IMR-90 (cell line): ENCODE measurements at regions not wholly inside any gene's neighbourhood (a gene's known extent, or its start where the extent isn't known, plus 50 kb on each side); places are given as distances from the start of the nearest gene placed in this dataset.

Source experiments
- ATAC-seq: fragments of 200-7000 bp; cut with Tn5 transposase; 2 replicates; pipeline ENCODE4 v1.9.1; 2020; ENCODE audit warnings: low read depth, mild to moderate bottlenecking, moderate library complexity
- BruUV-seq: library from RNA; stranded (reverse); fragments of 400-500 nt; replicated peaks from 2 replicates; lab custom pipeline; 2021; lab: Mats Ljungman, UMichigan
- CTCF ChIA-PET: fragments of 300-600 bp; formaldehyde crosslinking; extraction: SDS; loops from one replicate; lab custom pipeline; 2021; ENCODE audit warnings: antibody characterized with exemption; lab: Yijun Ruan, JAX
- POLR2A ChIA-PET: fragments of 300-600 bp; sonication (Branson Sonifier 250); formaldehyde crosslinking; loops from one replicate; lab custom pipeline; 2022; ENCODE audit warnings: antibody characterized with exemption; ENCODE audit not compliant: unreplicated experiment; lab: Charles Lee
- DNase-seq: peaks from one replicate; pipeline ENCODE4 v3.0.0; 2013
- H2AFZ ChIP-seq: replicated peaks from 2 replicates; pipeline ENCODE3; 2013; ENCODE audit warnings: low read length, mild to moderate bottlenecking; ENCODE audit not compliant: poor library complexity
- H2AK5ac ChIP-seq: 2 replicates; pipeline ENCODE4 v1.6.1; 2013; ENCODE audit warnings: low read depth, low read length, inconsistent platforms
- H2AK9ac ChIP-seq: replicated peaks from 2 replicates; pipeline ENCODE3; 2013; ENCODE audit warnings: mild to moderate bottlenecking, low read depth, low read length, moderate library complexity; ENCODE audit not compliant: poor library complexity
- H2BK120ac ChIP-seq: 2 replicates; pipeline ENCODE4 v1.6.1; 2013; ENCODE audit warnings: low read depth, low read length, inconsistent platforms
- H2BK15ac ChIP-seq: 3 replicates; pipeline ENCODE4 v1.6.1; 2013; ENCODE audit warnings: low read depth, low read length, inconsistent platforms
- H2BK20ac ChIP-seq: 2 replicates; pipeline ENCODE4 v1.6.1; 2013; ENCODE audit warnings: low read depth, mild to moderate bottlenecking, inconsistent platforms, low read length, moderate library complexity
- H2BK5ac ChIP-seq: 2 replicates; pipeline ENCODE4 v1.6.1; 2013; ENCODE audit warnings: mild to moderate bottlenecking, low read depth, low read length, inconsistent platforms; ENCODE audit not compliant: poor library complexity, severe bottlenecking
- H3K14ac ChIP-seq: replicated peaks from 2 replicates; pipeline ENCODE4 v1.6.1; 2013; ENCODE audit warnings: low read depth, low read length, inconsistent platforms
- H3K18ac ChIP-seq: 2 replicates; pipeline ENCODE4 v1.6.1; 2013; ENCODE audit warnings: low read depth, low read length, control low read depth
- H3K23ac ChIP-seq: 2 replicates; pipeline ENCODE4 v1.6.1; 2013; ENCODE audit warnings: low read depth, low read length, inconsistent platforms
- H3K27ac ChIP-seq: 2 replicates; pipeline ENCODE4 v1.5.1; 2013; ENCODE audit warnings: mild to moderate bottlenecking, control low read depth, low read length; ENCODE audit not compliant: insufficient read depth
- H3K27me3 ChIP-seq: 2 replicates; pipeline ENCODE4 v1.6.1; 2013; ENCODE audit warnings: low read length; ENCODE audit not compliant: control insufficient read depth, insufficient read depth
- H3K36me3 ChIP-seq: 2 replicates; pipeline ENCODE4 v1.6.1; 2013; ENCODE audit warnings: low read length, mixed read lengths; ENCODE audit not compliant: control insufficient read depth, insufficient read depth
- H3K4ac ChIP-seq: 2 replicates; pipeline ENCODE4 v1.6.1; 2013; ENCODE audit warnings: low read depth, low read length, inconsistent platforms
- H3K4me1 ChIP-seq: 2 replicates; pipeline ENCODE4 v1.6.1; 2013; ENCODE audit warnings: low read length, mixed read lengths; ENCODE audit not compliant: control insufficient read depth, insufficient read depth
- H3K4me2 ChIP-seq: 2 replicates; pipeline ENCODE4 v1.6.1; 2013; ENCODE audit warnings: low read depth, mild to moderate bottlenecking, control low read depth, low read length, moderate library complexity
- H3K4me3 ChIP-seq: 2 replicates; pipeline ENCODE4 v1.5.1; 2013; ENCODE audit warnings: low read depth, mild to moderate bottlenecking, control low read depth, low read length, moderate library complexity; ENCODE audit not compliant: insufficient read depth
- H3K56ac ChIP-seq: 2 replicates; pipeline ENCODE4 v1.6.1; 2013; ENCODE audit warnings: low read length, inconsistent platforms; ENCODE audit not compliant: insufficient read depth; ENCODE audit errors: extremely low read depth
- H3K79me1 ChIP-seq, 2 experiments: 2 replicates each; pipeline ENCODE4 v1.6.1; 2013; ENCODE audit warnings: low read length in 2 of 2, inconsistent platforms in 1 of 2, low read depth in 1 of 2
- H3K9ac ChIP-seq: 2 replicates; pipeline ENCODE4 v1.6.1; 2013; ENCODE audit warnings: low read depth, low read length, control low read depth
- H3K9me1 ChIP-seq: 2 replicates; pipeline ENCODE4 v1.6.1; 2013; ENCODE audit warnings: low read length, inconsistent platforms; ENCODE audit not compliant: insufficient read depth
- H3K9me3 ChIP-seq: 2 replicates; pipeline ENCODE4 v1.6.1; 2013; ENCODE audit warnings: low read length; ENCODE audit not compliant: control insufficient read depth, insufficient read depth
- H4K20me1 ChIP-seq: 2 replicates; pipeline ENCODE4 v1.6.1; 2013; ENCODE audit warnings: low read length, inconsistent platforms; ENCODE audit not compliant: insufficient read depth
- H4K5ac ChIP-seq: 2 replicates; pipeline ENCODE4 v1.6.1; 2013; ENCODE audit warnings: mild to moderate bottlenecking, low read depth, low read length, control low read depth
- H4K8ac ChIP-seq, 2 experiments: 2 replicates each; pipeline ENCODE4 v1.6.1; 2013; ENCODE audit warnings: low read depth in 2 of 2, low read length in 2 of 2, control low read depth in 1 of 2, inconsistent platforms in 1 of 2
- H4K91ac ChIP-seq: 2 replicates; pipeline ENCODE4 v1.6.1; 2013; ENCODE audit warnings: low read depth, low read length, inconsistent platforms; ENCODE audit not compliant: insufficient read depth
- BHLHE40 ChIP-seq: fragments of 150-350 bp; IDR thresholded peaks from 2 replicates; pipeline ENCODE4 v1.6.1; 2016; ENCODE audit warnings: mild to moderate bottlenecking, low read depth, low read length
- CEBPB ChIP-seq: IDR thresholded peaks from 2 replicates; pipeline ENCODE4 v1.6.1; 2012; ENCODE audit warnings: low read depth, low read length, improper control_type of control experiment
- CHD1 ChIP-seq: IDR thresholded peaks from 2 replicates; pipeline ENCODE4 v1.6.1; 2012; ENCODE audit warnings: low read depth, low read length, improper control_type of control experiment
- FOS ChIP-seq: fragments of 150-350 bp; IDR thresholded peaks from 2 replicates; pipeline ENCODE4 v1.6.1; 2016; ENCODE audit warnings: low read depth, low read length
- MAFK ChIP-seq: IDR thresholded peaks from 2 replicates; pipeline ENCODE4 v1.6.1; 2012; ENCODE audit warnings: low read depth, low read length, improper control_type of control experiment
- MXI1 ChIP-seq: IDR thresholded peaks from 2 replicates; pipeline ENCODE4 v1.6.1; 2012; ENCODE audit warnings: low read depth, mild to moderate bottlenecking, low read length, moderate library complexity, borderline replicate concordance
- NFE2L2 ChIP-seq: fragments of 150-350 bp; IDR thresholded peaks from 2 replicates; pipeline ENCODE4 v1.6.1; 2016; ENCODE audit warnings: low read depth, mild to moderate bottlenecking, low read length
- POLR2A ChIP-seq: IDR thresholded peaks from 2 replicates; pipeline ENCODE4 v1.6.1; 2012; ENCODE audit warnings: mild to moderate bottlenecking, low read depth, low read length
- RCOR1 ChIP-seq: IDR thresholded peaks from 2 replicates; pipeline ENCODE4 v1.6.1; 2012; ENCODE audit warnings: mild to moderate bottlenecking, low read length, improper control_type of control experiment; ENCODE audit not compliant: insufficient replicate concordance
- RFX5 ChIP-seq: IDR thresholded peaks from 2 replicates; pipeline ENCODE4 v1.8.0; 2012; ENCODE audit warnings: low read depth, mild to moderate bottlenecking, low read length, moderate library complexity
- SMC3 ChIP-seq: fragments of 150-350 bp; IDR thresholded peaks from 2 replicates; pipeline ENCODE4 v1.6.1; 2016; ENCODE audit warnings: low read depth, mild to moderate bottlenecking, antibody characterized with exemption, low read length, moderate library complexity
- WGBS, 2 experiments: methylation state at CpG; one replicate each; pipeline versions ENCODE4 v1.1.5 to v1.1.7; 2013; ENCODE audit warnings: missing lambda C conversion rate in 2 of 2; ENCODE audit not compliant: insufficient read length in 1 of 2; ENCODE audit errors: extremely low coverage in 2 of 2; 5-methylcytosine and 5-hydroxymethylcytosine counted together
- dilution Hi-C: fragments of 300-500 bp; cut with HindIII; formaldehyde crosslinking; loops from one replicate; pipeline ENCODE4 v1.14.3; 2018; ENCODE audit warnings: low sequenced_read_pairs; ENCODE audit not compliant: unreplicated experiment
- in situ Hi-C: fragments of 300-500 bp; cut with MboI; formaldehyde crosslinking; loops from 3 replicates; pipeline ENCODE4 v1.14.3; 2019; ENCODE audit warnings: low sequenced_read_pairs, inconsistent platforms, mixed read lengths
- intact Hi-C: fragments of 100-400 bp; cut with micrococcal nuclease; formaldehyde crosslinking; loops from 2 replicates; pipeline ENCODE4 v1.10.0; 2022
- TF ChIP-seq, protein P1 (sequence below): fragments of 150-350 bp; IDR thresholded peaks from 2 replicates; pipeline ENCODE4 v1.6.1; 2017; ENCODE audit warnings: mild to moderate bottlenecking, antibody characterized with exemption, low read length, low read depth
- TF ChIP-seq, protein P2 (sequence below): fragments of 150-350 bp; IDR thresholded peaks from 2 replicates; pipeline ENCODE4 v1.6.1; 2016; ENCODE audit warnings: low read depth, mild to moderate bottlenecking, low read length, moderate library complexity, borderline replicate concordance
- TF ChIP-seq, protein P3 (sequence below): conservative IDR thresholded peaks from 2 replicates; pipeline ENCODE4 v1.5.1; 2012; ENCODE audit warnings: mild to moderate bottlenecking, low read depth, low read length, improper control_type of control experiment

DNA sequence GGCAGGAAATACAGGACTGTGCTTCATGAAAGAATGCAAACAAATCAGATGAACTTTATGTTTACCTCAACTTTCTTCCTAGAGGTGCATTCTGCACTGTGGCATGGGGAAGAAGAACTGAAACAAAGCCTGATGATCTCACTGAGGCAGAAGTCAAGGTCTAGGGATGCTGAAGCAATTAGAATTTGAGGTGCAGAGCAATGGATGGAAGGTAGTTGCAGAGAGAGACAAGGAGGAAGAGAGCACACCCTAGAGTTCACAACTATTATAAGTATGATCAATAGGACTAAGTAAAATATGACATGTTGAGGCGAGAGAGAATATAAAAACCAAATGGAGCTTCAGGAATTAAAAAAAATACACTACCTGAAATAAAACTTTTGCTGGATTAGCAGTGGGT lies 420.1 kb downstream of the EDEM1 start:
- H4K8ac ChIP-seq, result no peak overlapping the region
- no peak overlapping the region for H3K9ac ChIP-seq
- H3K36me3 ChIP-seq, result no peaks in the 10 kb centered on the region
- H3K27ac ChIP-seq, result no peak overlapping the region
- no peak overlapping the region for H3K23ac ChIP-seq
- intact Hi-C loops, result no loop called here
- H2BK5ac ChIP-seq, result no peak overlapping the region
- no peak overlapping the region for H3K56ac ChIP-seq
- TF ChIP-seq MXI1 (no peak), POLR2A (no peak), RCOR1 (no peak), SMC3 (no peak), CHD1 (no peak), FOS (no peak), RFX5 (no peak), NFE2L2 (no peak), CEBPB (no peak), MAFK (no peak), BHLHE40 (no peak)
- TF ChIP-seq, protein P1, sequence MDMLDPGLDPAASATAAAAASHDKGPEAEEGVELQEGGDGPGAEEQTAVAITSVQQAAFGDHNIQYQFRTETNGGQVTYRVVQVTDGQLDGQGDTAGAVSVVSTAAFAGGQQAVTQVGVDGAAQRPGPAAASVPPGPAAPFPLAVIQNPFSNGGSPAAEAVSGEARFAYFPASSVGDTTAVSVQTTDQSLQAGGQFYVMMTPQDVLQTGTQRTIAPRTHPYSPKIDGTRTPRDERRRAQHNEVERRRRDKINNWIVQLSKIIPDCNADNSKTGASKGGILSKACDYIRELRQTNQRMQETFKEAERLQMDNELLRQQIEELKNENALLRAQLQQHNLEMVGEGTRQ, result no peak
- TF ChIP-seq, protein P2, sequence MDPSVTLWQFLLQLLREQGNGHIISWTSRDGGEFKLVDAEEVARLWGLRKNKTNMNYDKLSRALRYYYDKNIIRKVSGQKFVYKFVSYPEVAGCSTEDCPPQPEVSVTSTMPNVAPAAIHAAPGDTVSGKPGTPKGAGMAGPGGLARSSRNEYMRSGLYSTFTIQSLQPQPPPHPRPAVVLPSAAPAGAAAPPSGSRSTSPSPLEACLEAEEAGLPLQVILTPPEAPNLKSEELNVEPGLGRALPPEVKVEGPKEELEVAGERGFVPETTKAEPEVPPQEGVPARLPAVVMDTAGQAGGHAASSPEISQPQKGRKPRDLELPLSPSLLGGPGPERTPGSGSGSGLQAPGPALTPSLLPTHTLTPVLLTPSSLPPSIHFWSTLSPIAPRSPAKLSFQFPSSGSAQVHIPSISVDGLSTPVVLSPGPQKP, result no peak
- TF ChIP-seq, protein P3, sequence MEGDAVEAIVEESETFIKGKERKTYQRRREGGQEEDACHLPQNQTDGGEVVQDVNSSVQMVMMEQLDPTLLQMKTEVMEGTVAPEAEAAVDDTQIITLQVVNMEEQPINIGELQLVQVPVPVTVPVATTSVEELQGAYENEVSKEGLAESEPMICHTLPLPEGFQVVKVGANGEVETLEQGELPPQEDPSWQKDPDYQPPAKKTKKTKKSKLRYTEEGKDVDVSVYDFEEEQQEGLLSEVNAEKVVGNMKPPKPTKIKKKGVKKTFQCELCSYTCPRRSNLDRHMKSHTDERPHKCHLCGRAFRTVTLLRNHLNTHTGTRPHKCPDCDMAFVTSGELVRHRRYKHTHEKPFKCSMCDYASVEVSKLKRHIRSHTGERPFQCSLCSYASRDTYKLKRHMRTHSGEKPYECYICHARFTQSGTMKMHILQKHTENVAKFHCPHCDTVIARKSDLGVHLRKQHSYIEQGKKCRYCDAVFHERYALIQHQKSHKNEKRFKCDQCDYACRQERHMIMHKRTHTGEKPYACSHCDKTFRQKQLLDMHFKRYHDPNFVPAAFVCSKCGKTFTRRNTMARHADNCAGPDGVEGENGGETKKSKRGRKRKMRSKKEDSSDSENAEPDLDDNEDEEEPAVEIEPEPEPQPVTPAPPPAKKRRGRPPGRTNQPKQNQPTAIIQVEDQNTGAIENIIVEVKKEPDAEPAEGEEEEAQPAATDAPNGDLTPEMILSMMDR, result no peak
- no peak overlapping the region for H2AK9ac ChIP-seq
- DNase-seq (no peak), ATAC-seq (no peak)
- H2BK15ac ChIP-seq, result no peak overlapping the region
- no peaks in the 10 kb centered on the region for H4K20me1 ChIP-seq
- no peak overlapping the region for H4K5ac ChIP-seq
- no peak overlapping the region for H2AFZ ChIP-seq
- dilution Hi-C loops, result no loop called here
- no peak overlapping the region for H2BK120ac ChIP-seq
- H3K79me1 ChIP-seq, result no peaks in the 10 kb centered on the region
- no peak overlapping the region for H2AK5ac ChIP-seq
- no peak overlapping the region for H3K14ac ChIP-seq
- no peak overlapping the region for H3K4ac ChIP-seq
- H3K4me2 ChIP-seq, result no peak overlapping the region
- H3K4me3 ChIP-seq, result no peak overlapping the region
- no peak overlapping the region for H2BK20ac ChIP-seq
- in situ Hi-C loops, result no loop called here
- no CpG with 5 or more reads among the region's 1 CpG for WGBS, 2 experiments
- CTCF ChIA-PET, result no interaction called here
- no peaks in the 10 kb centered on the region for H3K4me1 ChIP-seq
- POLR2A ChIA-PET, result no interaction called here
- no peaks in the 10 kb centered on the region for H3K27me3 ChIP-seq
- no peaks in the 10 kb centered on the region for H3K9me1 ChIP-seq
- no peak overlapping the region for H3K18ac ChIP-seq
- H3K9me3 ChIP-seq, result peaks cover 2% of the 10 kb centered on the region
- BruUV-seq, result no TSS peak
- H4K91ac ChIP-seq, result no peak overlapping the region
